Endothelial cell of umbilical vein (primary cell): ENCODE measurements at regions not wholly inside any gene's neighbourhood (a gene's known extent, or its start where the extent isn't known, plus 50 kb on each side); places are given as distances from the start of the nearest gene placed in this dataset.

ENCODE experiments used
- BruUV-seq: library from RNA; stranded (reverse); fragments of 400-500 nt; replicated peaks from 2 replicates; lab custom pipeline; 2021; lab: Mats Ljungman, UMichigan
- CTCF ChIA-PET: fragments of 300-600, 350-600 bp; sonication (Branson Sonifier 250); formaldehyde crosslinking; loops from one replicate; lab custom pipeline; 2021; ENCODE audit warnings: antibody characterized with exemption, inconsistent platforms; lab: Charles Lee
- POLR2A ChIA-PET: fragments of 300-600, 350-600 bp; sonication (Branson Sonifier 250); formaldehyde crosslinking; loops from one replicate; lab custom pipeline; 2021; ENCODE audit warnings: antibody characterized with exemption, inconsistent platforms; lab: Charles Lee
- DNase-seq: peaks from one replicate; pipeline ENCODE4 v3.0.0-alpha.2; 2011; ENCODE audit warnings: low read depth, low spot score
- FAIRE-seq: peaks from 2 replicates; lab custom pipeline; 2011; peaks lifted over from hg19 to GRCh38; lab: Jason Lieb, UNC
- H2AFZ ChIP-seq: 2 replicates; pipeline ENCODE4 v1.6.0; 2012; ENCODE audit warnings: low read depth, low read length, control low read depth, inconsistent platforms
- H3K27ac ChIP-seq: 2 replicates; pipeline ENCODE4 v1.5.1; 2011; ENCODE audit warnings: low read depth, mild to moderate bottlenecking, control low read depth, low read length, moderate library complexity; ENCODE audit not compliant: insufficient read depth
- H3K27me3 ChIP-seq, 2 experiments: 2 replicates each; pipeline versions ENCODE4 v1.6.0 to v1.6.1; 2011; ENCODE audit warnings: low read length in 2 of 2, mixed read lengths in 1 of 2; ENCODE audit not compliant: control insufficient read depth in 2 of 2, insufficient read depth in 2 of 2
- H3K36me3 ChIP-seq, 2 experiments: 2 replicates in 1 of 2; 3 replicates in 1 of 2; pipeline ENCODE4 v1.5.1; 2011; ENCODE audit warnings: low read length in 2 of 2, mild to moderate bottlenecking in 1 of 2, moderate library complexity in 1 of 2; ENCODE audit not compliant: control insufficient read depth in 2 of 2, insufficient read depth in 2 of 2; ENCODE audit errors: extremely low read depth in 1 of 2
- H3K4me1 ChIP-seq: 3 replicates; pipeline ENCODE4 v1.5.1; 2011; ENCODE audit warnings: mild to moderate bottlenecking, low read length; ENCODE audit not compliant: control insufficient read depth, insufficient read depth; ENCODE audit errors: extremely low read depth
- H3K4me2 ChIP-seq: 2 replicates; pipeline ENCODE4 v1.6.1; 2011; ENCODE audit warnings: low read length, control low read depth, mixed read lengths; ENCODE audit not compliant: insufficient read depth
- H3K4me3 ChIP-seq, 3 experiments: fragments of 200-600 bp in 1 of 3; sonication (generic), shearing (Covaris generic) in 1 of 3; replicated peaks in 1 of 3; 2 replicates each; pipeline ENCODE4 v1.5.1; 2011 to 2016; ENCODE audit warnings: control low read depth in 3 of 3, low read length in 3 of 3, mild to moderate bottlenecking in 2 of 3, inconsistent platforms in 1 of 3, low read depth in 1 of 3, moderate library complexity in 1 of 3; ENCODE audit not compliant: insufficient read depth in 1 of 3
- H3K79me2 ChIP-seq: 2 replicates; pipeline ENCODE4 v1.6.0; 2012; ENCODE audit warnings: low read length, inconsistent platforms; ENCODE audit not compliant: control insufficient read depth, insufficient read depth
- H3K9ac ChIP-seq: replicated peaks from 2 replicates; pipeline ENCODE3; 2011; ENCODE audit warnings: low read length, control low read depth; ENCODE audit not compliant: insufficient read depth; ENCODE audit errors: extremely low read depth
- H3K9me1 ChIP-seq: replicated peaks from 3 replicates; pipeline ENCODE4 v1.6.0; 2011; ENCODE audit warnings: mild to moderate bottlenecking, low read length; ENCODE audit not compliant: control insufficient read depth, insufficient read depth; ENCODE audit errors: extremely low read depth
- H3K9me3 ChIP-seq: replicated peaks from 2 replicates; pipeline ENCODE4 v1.5.1; 2012; ENCODE audit warnings: low read length, inconsistent platforms; ENCODE audit not compliant: control insufficient read depth, insufficient read depth
- H4K20me1 ChIP-seq: replicated peaks from 2 replicates; pipeline ENCODE3; 2011; ENCODE audit warnings: mild to moderate bottlenecking, low read length; ENCODE audit not compliant: control insufficient read depth, insufficient read depth; ENCODE audit errors: extremely low read depth
- EZH2 ChIP-seq: IDR thresholded peaks from 2 replicates; pipeline ENCODE4 v1.6.1; 2012; ENCODE audit warnings: borderline replicate concordance, low read depth, mild to moderate bottlenecking, moderate library complexity, low read length, inconsistent platforms; ENCODE audit not compliant: severe bottlenecking
- FOS ChIP-seq: IDR thresholded peaks from 2 replicates; pipeline ENCODE4 v1.6.1; 2011; ENCODE audit warnings: mild to moderate bottlenecking, low read length, moderate library complexity, borderline replicate concordance; ENCODE audit not compliant: insufficient read depth
- GATA2 ChIP-seq: IDR thresholded peaks from 2 replicates; pipeline ENCODE4 v1.7.0; 2011; ENCODE audit warnings: low read depth, mild to moderate bottlenecking, moderate library complexity, mixed read lengths, low read length; ENCODE audit not compliant: insufficient read length, insufficient read depth
- JUN ChIP-seq: IDR thresholded peaks from 2 replicates; pipeline ENCODE4 v1.6.1; 2011; ENCODE audit warnings: borderline replicate concordance, low read depth; ENCODE audit not compliant: insufficient read length, insufficient read depth
- MAX ChIP-seq: IDR thresholded peaks from 2 replicates; pipeline ENCODE4 v1.6.1; 2011; ENCODE audit not compliant: insufficient read depth, insufficient read length
- MYC ChIP-seq: IDR thresholded peaks from one replicate; pipeline ENCODE4 v1.6.1; 2011; ENCODE audit warnings: mild to moderate bottlenecking, low read depth, low read length
- POLR2A ChIP-seq: IDR thresholded peaks from 2 replicates; pipeline ENCODE4 v1.6.1; 2012; ENCODE audit warnings: low read depth, mild to moderate bottlenecking, control low read depth, low read length
- POLR2AphosphoS5 ChIP-seq: IDR thresholded peaks from 2 replicates; pipeline ENCODE4 v1.6.1; 2012; ENCODE audit warnings: low read depth, mild to moderate bottlenecking, control low read depth, low read length, moderate library complexity; ENCODE audit not compliant: insufficient read depth
- dilution Hi-C: fragments of 300-500 bp; cut with MboI; formaldehyde crosslinking; loops from one replicate; pipeline ENCODE4 v1.15.0; 2019; ENCODE audit warnings: low sequenced_read_pairs; ENCODE audit not compliant: extremely low pct_ligation_motif_present
- intact Hi-C: fragments of 100-400 bp; cut with micrococcal nuclease; formaldehyde crosslinking; loops from one replicate; pipeline ENCODE4 v1.10.0; 2022
- TF ChIP-seq, protein P1 (sequence below), 2 donors: IDR thresholded peaks; 1 replicate in 1 of 2; 2 replicates in 1 of 2; pipeline ENCODE4 v1.5.1; 2011; ENCODE audit warnings: low read length in 2 of 2, mild to moderate bottlenecking in 2 of 2, moderate library complexity in 2 of 2, control low read depth in 1 of 2, inconsistent platforms in 1 of 2, low read depth in 1 of 2; ENCODE audit not compliant: insufficient read depth in 1 of 2; ENCODE audit errors: extremely low read depth in 1 of 2

DNA sequence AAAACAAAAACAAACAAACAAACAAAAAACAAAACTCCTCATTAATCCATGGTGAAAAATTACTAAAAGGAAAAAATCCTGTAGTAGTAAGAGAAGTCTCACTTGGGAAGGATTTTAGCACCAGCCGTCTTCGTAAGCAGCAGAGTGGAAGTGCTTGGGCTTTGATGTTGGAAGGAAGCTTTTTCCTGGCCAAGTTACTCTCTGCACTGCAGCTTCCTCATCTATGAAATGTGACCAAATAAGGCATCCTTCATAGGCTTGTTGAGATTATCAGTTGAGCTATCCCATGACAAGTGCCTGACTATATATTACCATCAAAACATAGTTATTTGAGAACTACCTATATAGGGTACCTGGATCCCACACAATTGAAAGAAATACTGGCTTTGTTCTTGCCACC, 436.4 kb upstream of the ONECUT1 start:
- TF ChIP-seq, protein P1, sequence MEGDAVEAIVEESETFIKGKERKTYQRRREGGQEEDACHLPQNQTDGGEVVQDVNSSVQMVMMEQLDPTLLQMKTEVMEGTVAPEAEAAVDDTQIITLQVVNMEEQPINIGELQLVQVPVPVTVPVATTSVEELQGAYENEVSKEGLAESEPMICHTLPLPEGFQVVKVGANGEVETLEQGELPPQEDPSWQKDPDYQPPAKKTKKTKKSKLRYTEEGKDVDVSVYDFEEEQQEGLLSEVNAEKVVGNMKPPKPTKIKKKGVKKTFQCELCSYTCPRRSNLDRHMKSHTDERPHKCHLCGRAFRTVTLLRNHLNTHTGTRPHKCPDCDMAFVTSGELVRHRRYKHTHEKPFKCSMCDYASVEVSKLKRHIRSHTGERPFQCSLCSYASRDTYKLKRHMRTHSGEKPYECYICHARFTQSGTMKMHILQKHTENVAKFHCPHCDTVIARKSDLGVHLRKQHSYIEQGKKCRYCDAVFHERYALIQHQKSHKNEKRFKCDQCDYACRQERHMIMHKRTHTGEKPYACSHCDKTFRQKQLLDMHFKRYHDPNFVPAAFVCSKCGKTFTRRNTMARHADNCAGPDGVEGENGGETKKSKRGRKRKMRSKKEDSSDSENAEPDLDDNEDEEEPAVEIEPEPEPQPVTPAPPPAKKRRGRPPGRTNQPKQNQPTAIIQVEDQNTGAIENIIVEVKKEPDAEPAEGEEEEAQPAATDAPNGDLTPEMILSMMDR (IDR thresholded peaks at IDR 0.05; ENCODE audit: extremely low read depth in 1 of 2, insufficient read depth in 1 of 2, low read depth in 1 of 2, low read length in 2 of 2) = no peak
- TF ChIP-seq EZH2 (no peak), POLR2AphosphoS5 (no peak), FOS (no peak), GATA2 (no peak), MAX (no peak), MYC (no peak), POLR2A (no peak), JUN (no peak)
- Histone ChIP-seq H3K9ac (no peak overlapping the region), H3K9me3 (no peaks in the 10 kb centered on the region), H3K4me1 (no peaks in the 10 kb centered on the region), H3K27ac (no peak overlapping the region), H3K4me3 (no peak overlapping the region), H3K79me2 (no peaks in the 10 kb centered on the region), H4K20me1 (no peaks in the 10 kb centered on the region), H3K36me3 (no peaks in the 10 kb centered on the region), H2AFZ (no peak overlapping the region), H3K4me2 (no peak overlapping the region), H3K27me3 (no peaks in the 10 kb centered on the region), H3K9me1 (no peaks in the 10 kb centered on the region)
- FAIRE-seq (no peak), DNase-seq (no peak)
- intact Hi-C loops (no loop called here), dilution Hi-C loops (no loop called here)
- CTCF ChIA-PET = interaction anchor here (1.2 kb wide), 1 partner anchor 29 kb away, joined by 3 read pairs; no protein-coding TSS in a partner anchor
- BruUV-seq = no TSS peak
- POLR2A ChIA-PET = no interaction called here
